H1 (cell line): ENCODE measurements at regions not wholly inside any gene's neighbourhood (a gene's known extent, or its start where the extent isn't known, plus 50 kb on each side); places are given as distances from the start of the nearest gene placed in this dataset.

Experiments used
- CTCF ChIA-PET: fragments of 300-600 bp; sonication (Branson Sonifier 250); formaldehyde crosslinking; loops from one replicate; lab custom pipeline; 2021; ENCODE audit not compliant: partially characterized antibody; lab: Charles Lee
- POLR2A ChIA-PET: fragments of 300-600 bp; sonication (Branson Sonifier 250); formaldehyde crosslinking; loops from one replicate; lab custom pipeline; 2021; ENCODE audit warnings: inconsistent platforms; ENCODE audit not compliant: partially characterized antibody; lab: Charles Lee
- DNase-seq, 2 experiments: peaks; one replicate each; pipeline versions ENCODE4 v3.0.0 to v3.0.0-alpha.2; 2010 to 2022; ENCODE audit warnings: low spot score in 2 of 2, low read depth in 1 of 2, mixed read lengths in 1 of 2
- FAIRE-seq: peaks from 2 replicates; lab custom pipeline; 2011; peaks lifted over from hg19 to GRCh38; lab: Jason Lieb, UNC
- H2AFZ ChIP-seq: 2 replicates; pipeline ENCODE4 v1.8.1; 2012; ENCODE audit warnings: low read length, inconsistent platforms
- H2AK5ac ChIP-seq: 2 replicates; pipeline ENCODE4 v1.6.1; 2013; ENCODE audit warnings: low read depth, low read length
- H2BK120ac ChIP-seq: replicated peaks from 2 replicates; pipeline ENCODE3; 2013; ENCODE audit warnings: low read depth, low read length, inconsistent platforms
- H2BK12ac ChIP-seq: 2 replicates; pipeline ENCODE4 v1.6.1; 2013; ENCODE audit warnings: low read depth, low read length
- H2BK15ac ChIP-seq: 2 replicates; pipeline ENCODE4 v1.6.1; 2013; ENCODE audit warnings: low read length
- H2BK20ac ChIP-seq: 2 replicates; pipeline ENCODE4 v1.6.1; 2013; ENCODE audit warnings: low read length
- H2BK5ac ChIP-seq: 2 replicates; pipeline ENCODE4 v1.6.1; 2013; ENCODE audit warnings: low read depth, low read length
- H3K14ac ChIP-seq: 2 replicates; pipeline ENCODE4 v1.6.1; 2013; ENCODE audit warnings: inconsistent platforms; ENCODE audit not compliant: insufficient read length
- H3K18ac ChIP-seq: 2 replicates; pipeline ENCODE4 v1.6.1; 2013; ENCODE audit warnings: low read length; ENCODE audit errors: extremely low read depth
- H3K23ac ChIP-seq: 2 replicates; pipeline ENCODE4 v1.6.1; 2013; ENCODE audit warnings: inconsistent platforms; ENCODE audit not compliant: insufficient read length
- H3K23me2 ChIP-seq: 2 replicates; pipeline ENCODE4 v1.6.1; 2013; ENCODE audit warnings: low read depth, low read length
- H3K27ac ChIP-seq: 2 replicates; pipeline ENCODE4 v1.6.1; 2011; ENCODE audit warnings: low read depth, low read length, inconsistent platforms
- H3K27me3 ChIP-seq, 4 experiments: replicated peaks in 1 of 4; 1 replicate in 1 of 4; 2 replicates in 3 of 4; pipeline versions ENCODE4 v1.6.1 to v1.8.1; 2011 to 2013; ENCODE audit warnings: low read length in 3 of 4, mild to moderate bottlenecking in 3 of 4, inconsistent platforms in 2 of 4, mixed read lengths in 2 of 4, moderate library complexity in 1 of 4; ENCODE audit not compliant: control insufficient read depth in 3 of 4, insufficient read depth in 3 of 4; ENCODE audit errors: extremely low read depth in 1 of 4
- H3K36me3 ChIP-seq, 4 experiments: 2 replicates each; pipeline versions ENCODE4 v1.6.1 to v1.8.1; 2011 to 2013; ENCODE audit warnings: mild to moderate bottlenecking in 4 of 4, low read length in 3 of 4, moderate library complexity in 2 of 4, control low read depth in 1 of 4, inconsistent platforms in 1 of 4; ENCODE audit not compliant: insufficient read depth in 4 of 4, control insufficient read depth in 2 of 4
- H3K4ac ChIP-seq: replicated peaks from 2 replicates; pipeline ENCODE3; 2013; ENCODE audit warnings: low read length, low read depth, mixed read lengths, inconsistent platforms; ENCODE audit not compliant: insufficient read length
- H3K4me1 ChIP-seq, 4 experiments: replicated peaks in 1 of 4; 1 replicate in 1 of 4; 2 replicates in 3 of 4; pipeline versions ENCODE4 v1.6.1 to v1.8.1; 2011 to 2013; ENCODE audit warnings: low read length in 3 of 4, inconsistent platforms in 2 of 4, mixed read lengths in 1 of 4; ENCODE audit not compliant: insufficient read depth in 4 of 4, control insufficient read depth in 3 of 4
- H3K4me2 ChIP-seq, 2 experiments: 2 replicates each; pipeline versions ENCODE4 v1.6.1 to v1.8.1; 2011 to 2013; ENCODE audit warnings: low read depth in 2 of 2, low read length in 2 of 2, control low read depth in 1 of 2, inconsistent platforms in 1 of 2, mild to moderate bottlenecking in 1 of 2; ENCODE audit not compliant: insufficient read depth in 1 of 2
- H3K4me3 ChIP-seq, 4 experiments: fragments of 200-600, 300-600 bp in 1 of 4; sonication (generic), shearing (Covaris generic), sonication (Bioruptor Twin) in 1 of 4; 2 replicates each; pipeline versions ENCODE4 v1.5.1 to v1.8.1; 2011 to 2016; ENCODE audit warnings: low read length in 4 of 4, low read depth in 3 of 4, control low read depth in 2 of 4, inconsistent platforms in 2 of 4, mild to moderate bottlenecking in 2 of 4, mixed read lengths in 1 of 4, moderate library complexity in 1 of 4; ENCODE audit not compliant: insufficient read depth in 2 of 4; ENCODE audit errors: extremely low read depth in 1 of 4
- H3K56ac ChIP-seq: replicated peaks from 2 replicates; pipeline ENCODE3; 2013; ENCODE audit warnings: low read depth, mild to moderate bottlenecking, mixed read lengths, low read length, inconsistent platforms; ENCODE audit not compliant: insufficient read length
- H3K79me1 ChIP-seq: 2 replicates; pipeline ENCODE4 v1.6.1; 2013; ENCODE audit warnings: low read depth, low read length, control low read depth
- H3K79me2 ChIP-seq, 2 experiments: 2 replicates each; pipeline versions ENCODE4 v1.6.1 to v1.8.1; 2012 to 2013; ENCODE audit warnings: low read length in 2 of 2, mild to moderate bottlenecking in 2 of 2, inconsistent platforms in 1 of 2; ENCODE audit not compliant: insufficient read depth in 2 of 2, control insufficient read depth in 1 of 2
- H3K9ac ChIP-seq, 4 experiments: replicated peaks in 1 of 4; 1 replicate in 1 of 4; 2 replicates in 3 of 4; pipeline versions ENCODE4 v1.6.1 to v1.8.1; 2011 to 2013; ENCODE audit warnings: low read depth in 3 of 4, low read length in 3 of 4, control low read depth in 2 of 4, mild to moderate bottlenecking in 2 of 4, moderate library complexity in 2 of 4, inconsistent platforms in 1 of 4; ENCODE audit errors: extremely low read depth in 1 of 4
- H3K9me3 ChIP-seq, 2 experiments: 2 replicates each; pipeline versions ENCODE4 v1.6.1 to v1.8.1; 2012 to 2013; ENCODE audit warnings: mild to moderate bottlenecking in 2 of 2, moderate library complexity in 2 of 2, control low read depth in 1 of 2, inconsistent platforms in 1 of 2, low read depth in 1 of 2, low read length in 1 of 2, mixed read lengths in 1 of 2; ENCODE audit not compliant: insufficient read depth in 2 of 2
- H4K20me1 ChIP-seq, 2 experiments: replicated peaks in 1 of 2; 2 replicates each; pipeline versions ENCODE3 to v1.8.1; 2011 to 2013; ENCODE audit warnings: inconsistent platforms in 2 of 2, low read length in 2 of 2, mild to moderate bottlenecking in 1 of 2; ENCODE audit not compliant: insufficient read depth in 2 of 2, control insufficient read depth in 1 of 2
- H4K5ac ChIP-seq: 2 replicates; pipeline ENCODE4 v1.6.1; 2013; ENCODE audit warnings: low read length, low read depth, mixed read lengths, inconsistent platforms; ENCODE audit not compliant: insufficient read length
- H4K8ac ChIP-seq: 2 replicates; pipeline ENCODE4 v1.8.0; 2013; ENCODE audit warnings: mild to moderate bottlenecking, moderate library complexity, low read length, inconsistent platforms; ENCODE audit not compliant: insufficient read depth; ENCODE audit errors: extremely low read depth
- H4K91ac ChIP-seq: replicated peaks from 2 replicates; pipeline ENCODE3; 2013; ENCODE audit warnings: low read length, mixed read lengths, inconsistent platforms; ENCODE audit not compliant: insufficient read length
- ASH2L ChIP-seq: fragments of 200-600, 300-600 bp; sonication (generic); IDR thresholded peaks from one replicate; pipeline ENCODE4 v1.7.1; 2017; ENCODE audit warnings: low read length
- ATF3 ChIP-seq: IDR thresholded peaks from 2 replicates; pipeline ENCODE4 v1.6.1; 2011; ENCODE audit warnings: low read depth, mild to moderate bottlenecking, low read length; ENCODE audit not compliant: insufficient read depth
- BCL11A ChIP-seq, 2 experiments: IDR thresholded peaks; one replicate each; pipeline ENCODE4 v1.6.1; 2011; ENCODE audit warnings: low read depth in 2 of 2, low read length in 2 of 2, mild to moderate bottlenecking in 2 of 2
- CREB1 ChIP-seq: IDR thresholded peaks from 2 replicates; pipeline ENCODE4 v1.6.1; 2012; ENCODE audit warnings: inconsistent platforms
- GABPA ChIP-seq: IDR thresholded peaks from 2 replicates; pipeline ENCODE4 v1.6.1; 2011; ENCODE audit warnings: mild to moderate bottlenecking, low read length, moderate library complexity, borderline replicate concordance; ENCODE audit not compliant: insufficient read depth
- PHF8 ChIP-seq: fragments of 200-600 bp; sonication (generic); conservative IDR thresholded peaks from 2 replicates; pipeline ENCODE4 v1.7.1; 2012; ENCODE audit warnings: low read depth, mild to moderate bottlenecking, inconsistent platforms, low read length, moderate library complexity
- WGBS, 2 experiments: shearing (Covaris generic) in 1 of 2; methylation state at CpG; one replicate each; pipeline versions ENCODE4 v1.1.6 to v1.1.7; 2013 to 2015; ENCODE audit warnings: low lambda C conversion rate in 2 of 2, mixed read lengths in 2 of 2, inconsistent platforms in 1 of 2, low coverage in 1 of 2, missing lambda C conversion rate in 1 of 2; ENCODE audit not compliant: insufficient replicate concordance in 2 of 2, insufficient coverage in 1 of 2, insufficient read length in 1 of 2; ENCODE audit errors: extremely low coverage in 1 of 2, missing lambda C conversion rate in 1 of 2; 5-methylcytosine and 5-hydroxymethylcytosine counted together

- Histone ChIP-seq H2BK15ac (no peak overlapping the region), H2BK120ac (no peak overlapping the region), H3K27me3 (no peaks in the 10 kb centered on the region), H3K79me1 (no peaks in the 10 kb centered on the region), H3K4me3 (no peak overlapping the region), H4K8ac (no peak overlapping the region), H3K79me2 (no peaks in the 10 kb centered on the region), H2AK5ac (no peak overlapping the region), H3K36me3 (no peaks in the 10 kb centered on the region), H4K20me1 (no peaks in the 10 kb centered on the region), H4K91ac (no peak overlapping the region), H3K14ac (no peak overlapping the region), H2AFZ (no peak overlapping the region), H3K4me2 (no peak overlapping the region), H3K23ac (no peak overlapping the region), H2BK20ac (no peak overlapping the region), H3K9ac (no peak overlapping the region), H2BK5ac (no peak overlapping the region), H3K4me1 (0 out of 7 replicates have a peak, but pooled peaks cover 0 to 4% (median 0%) of the 10 kb centered on the region in 4 experiments), H3K56ac (no peak overlapping the region), H2BK12ac (no peak overlapping the region), H3K23me2 (no peaks in the 10 kb centered on the region), H3K9me3 (no peaks in the 10 kb centered on the region), H3K18ac (no peak overlapping the region), H4K5ac (no peak overlapping the region), H3K27ac (no peak overlapping the region), H3K4ac (no peak overlapping the region)
- DNase-seq (no peak), FAIRE-seq (no peak)
- CTCF ChIA-PET: no interaction called here
- POLR2A ChIA-PET: no interaction called here
- WGBS, 2 experiments: 78% methylated on average over 5 of the region's 5 CpGs; no CpG with 5 or more reads in 1 of the 2 experiments
- TF ChIP-seq PHF8: no peak
- TF ChIP-seq ATF3: no peak
- TF ChIP-seq GABPA: no peak
- no peak for TF ChIP-seq BCL11A (IDR thresholded peaks at IDR 0.05; ENCODE audit: low read depth in 2 of 2, low read length in 2 of 2)
- no peak for TF ChIP-seq CREB1
- no peak for TF ChIP-seq ASH2L
Measured at GRCh38 chr1:208551633-208552320, 307.6 kb upstream of the PLXNA2 start.
